Memory B cell (primary cell): ENCODE measurements at regions not wholly inside any gene's neighbourhood (a gene's known extent, or its start where the extent isn't known, plus 50 kb on each side); places are given as distances from the start of the nearest gene placed in this dataset.
A peak's percentile ranks its signal among the peaks of the same experiment; 100 is the strongest.
"Not testable (repeated sequence)": the region's sequence is repeated elsewhere in the genome, so short reads cannot be mapped to it uniquely, and the experiment has no call there.

Source experiments
- ATAC-seq: fragments of 150-1000 bp; cut with Tn5 transposase; 2 replicates; pipeline ENCODE4 v1.10.0; 2021; ENCODE audit warnings: low read depth, mild to moderate bottlenecking, moderate library complexity
- DNase-seq, 2 donors: peaks; one replicate each; pipeline ENCODE4 v3.0.0; 2022; ENCODE audit warnings: low spot score in 2 of 2
- H3K27ac Mint-ChIP-seq: one replicate; pipeline ENCODE4 v1.8.0; 2022; ENCODE audit warnings: mild to moderate bottlenecking, moderate library complexity, mixed read lengths
- H3K27me3 Mint-ChIP-seq: one replicate; pipeline ENCODE4 v1.8.0; 2022; ENCODE audit warnings: mixed read lengths
- H3K36me3 Mint-ChIP-seq: one replicate; pipeline ENCODE4 v1.8.0; 2022; ENCODE audit warnings: mild to moderate bottlenecking, mixed read lengths
- H3K4me1 Mint-ChIP-seq: one replicate; pipeline ENCODE4 v1.8.0; 2022; ENCODE audit warnings: mixed read lengths
- H3K4me3 Mint-ChIP-seq: one replicate; pipeline ENCODE4 v1.8.0; 2022; ENCODE audit warnings: mild to moderate bottlenecking, moderate library complexity, mixed read lengths
- H3K9me3 Mint-ChIP-seq: one replicate; pipeline ENCODE4 v1.8.0; 2022; ENCODE audit warnings: mixed read lengths

DNA sequence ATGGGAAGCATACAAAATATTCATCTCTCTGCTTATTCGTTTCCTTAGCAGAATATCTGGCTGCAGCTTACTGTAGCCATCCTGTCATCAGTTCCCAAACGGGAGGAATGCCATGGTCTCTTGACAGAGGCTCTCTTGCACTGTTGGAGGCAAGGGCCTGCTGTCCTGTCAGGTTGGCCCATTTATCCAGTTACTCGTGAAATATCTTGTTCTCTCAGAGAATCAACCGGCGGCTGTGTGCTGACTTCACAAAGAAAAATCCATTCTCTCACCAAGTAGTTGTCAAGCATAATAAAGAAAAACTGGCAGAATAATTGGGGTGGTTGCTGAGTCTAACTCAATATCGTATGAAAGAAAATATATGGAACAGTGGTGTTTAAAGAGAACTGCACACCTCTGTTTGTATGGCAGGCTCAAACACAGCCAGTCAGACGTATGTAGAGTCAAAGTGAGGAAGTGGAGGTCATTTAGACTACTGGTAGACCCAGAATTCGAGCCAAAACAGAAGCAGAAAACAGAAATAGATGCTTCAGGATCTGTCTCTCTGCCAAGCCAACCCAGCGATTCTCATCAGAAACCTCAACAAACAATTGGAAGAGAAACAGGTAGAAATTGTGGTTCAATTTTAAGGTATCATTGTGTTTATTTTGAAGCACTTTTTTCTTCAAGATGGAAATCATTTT is 349.2 kb upstream of the PRKCQ start:
- Mint-ChIP-seq H3K4me1 (peaks cover 29% of the 10 kb centered on the region), H3K27me3 (no peaks in the 10 kb centered on the region), H3K4me3 (no peak overlapping the region), H3K27ac (no peak overlapping the region), H3K36me3 (no peaks in the 10 kb centered on the region), H3K9me3 (no peaks in the 10 kb centered on the region)
- DNase-seq, result no peak
- ATAC-seq, result no peak

DNA sequence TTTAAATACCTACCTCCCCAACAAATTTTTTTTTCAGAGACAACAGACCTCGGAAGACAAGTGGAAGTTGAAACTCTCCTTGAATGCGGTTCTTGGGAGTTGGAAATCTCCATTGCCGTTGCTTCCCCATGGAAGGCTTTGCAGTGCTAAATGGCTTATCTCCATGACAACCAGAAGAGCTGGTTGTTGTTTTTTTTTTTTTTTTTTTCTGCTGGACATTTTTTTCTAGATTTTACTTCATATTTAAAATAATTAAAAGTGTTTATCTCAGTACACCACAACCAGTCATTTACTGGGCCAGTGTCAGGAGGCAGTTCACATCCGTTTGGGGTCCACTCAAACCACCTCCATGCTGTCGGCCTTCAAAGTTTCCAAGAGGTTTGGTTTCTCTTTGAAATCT is 348.5 kb upstream of the PRKCQ start:
- ATAC-seq (no peak), DNase-seq (no peak)
- Mint-ChIP-seq H3K36me3 (no peaks in the 10 kb centered on the region), H3K27ac (no peak overlapping the region), H3K27me3 (no peaks in the 10 kb centered on the region), H3K9me3 (no peaks in the 10 kb centered on the region), H3K4me1 (peaks cover 29% of the 10 kb centered on the region), H3K4me3 (peak overlapping the region; percentile 82)

DNA sequence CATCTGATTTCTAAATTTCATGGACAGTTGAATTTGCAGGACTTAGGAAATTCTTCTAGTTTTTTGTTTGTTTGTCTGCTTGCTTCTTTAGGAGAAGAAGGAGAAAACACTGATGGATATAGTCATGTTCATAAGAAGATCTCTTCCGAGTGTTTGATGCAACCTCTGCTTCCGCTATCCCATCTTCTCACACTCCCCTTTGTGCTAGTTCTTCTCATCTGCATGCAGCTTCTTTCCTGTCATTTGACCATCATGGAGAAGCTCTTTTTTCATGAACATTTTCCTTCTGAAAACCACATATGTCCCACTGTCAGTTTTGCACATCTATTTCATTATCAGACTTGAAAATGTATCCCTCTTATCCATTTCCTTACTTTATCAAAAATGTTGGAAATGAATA is 346.9 kb upstream of the PRKCQ start:
- Mint-ChIP-seq H3K4me3 (peak overlapping the region; percentile 55), H3K9me3 (no peaks in the 10 kb centered on the region), H3K36me3 (no peaks in the 10 kb centered on the region), H3K4me1 (peaks cover 29% of the 10 kb centered on the region), H3K27ac (no peak overlapping the region), H3K27me3 (no peaks in the 10 kb centered on the region)
- DNase-seq (no peak), ATAC-seq (no peak)

DNA sequence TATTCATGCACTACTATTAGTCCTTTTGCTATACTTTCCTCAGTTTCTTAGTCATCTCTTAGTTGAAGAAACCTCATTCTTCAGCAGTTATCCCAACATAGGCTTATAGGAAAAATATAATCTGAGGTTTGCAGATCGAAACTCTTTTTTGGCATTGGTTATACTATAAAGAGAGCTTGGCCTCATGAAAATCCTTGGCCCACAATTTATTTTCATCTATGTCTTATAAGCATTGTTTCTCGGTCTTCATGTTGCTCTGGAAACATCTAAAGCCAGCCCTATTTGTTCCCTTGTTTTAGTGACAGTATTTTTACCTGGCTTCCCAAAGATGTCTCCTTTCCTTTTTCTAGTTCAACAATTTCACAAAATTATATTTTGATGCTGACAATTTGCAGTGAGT is 345.1 kb upstream of the PRKCQ start:
- Mint-ChIP-seq H3K4me1 (peaks cover 29% of the 10 kb centered on the region), H3K27ac (no peak overlapping the region), H3K9me3 (no peaks in the 10 kb centered on the region), H3K27me3 (no peaks in the 10 kb centered on the region), H3K4me3 (no peak overlapping the region), H3K36me3 (no peaks in the 10 kb centered on the region)
- DNase-seq (no peak), ATAC-seq (no peak)

DNA sequence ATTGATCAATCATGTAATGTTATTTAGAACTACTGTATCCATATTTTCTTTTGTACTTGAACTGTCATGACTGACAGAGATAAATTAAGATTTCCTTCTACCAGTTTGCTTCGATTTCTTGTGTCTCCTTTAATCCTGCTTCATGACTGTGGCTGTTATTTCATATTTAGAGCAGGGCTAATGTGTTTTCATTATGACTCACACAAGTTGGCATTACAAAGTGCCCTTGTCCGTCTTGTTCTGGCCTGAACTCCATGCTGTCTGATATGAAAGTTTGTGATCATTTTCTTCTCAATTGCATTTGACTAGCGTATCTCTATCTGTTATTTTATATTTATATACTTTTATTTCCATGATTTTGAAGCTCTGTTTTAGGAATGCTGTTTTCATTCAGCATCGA is 344.1 kb upstream of the PRKCQ start:
- no peak for DNase-seq
- Mint-ChIP-seq H3K4me3 (no peak overlapping the region), H3K4me1 (peaks cover 29% of the 10 kb centered on the region), H3K27ac (no peak overlapping the region), H3K36me3 (no peaks in the 10 kb centered on the region), H3K9me3 (no peaks in the 10 kb centered on the region), H3K27me3 (no peaks in the 10 kb centered on the region)
- ATAC-seq, result no peak

DNA sequence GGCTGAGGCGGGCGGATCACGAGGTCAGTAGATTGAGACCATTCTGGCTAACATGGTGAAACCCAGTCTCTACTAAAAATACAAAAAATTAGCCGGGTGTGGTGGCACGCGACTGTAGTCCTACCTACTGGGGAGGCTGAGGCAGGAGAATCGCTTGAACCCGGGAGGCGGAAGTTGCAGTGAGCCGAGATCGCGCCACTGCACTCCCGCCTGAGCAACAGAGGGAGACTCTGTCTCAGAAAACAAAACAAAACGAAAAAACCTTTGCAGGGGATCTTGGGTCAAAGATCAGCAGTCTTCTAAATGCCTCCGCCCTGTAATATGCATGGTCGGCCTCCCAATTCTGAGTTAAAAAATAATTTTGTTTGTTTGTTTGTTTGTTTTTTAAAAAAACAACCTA is 340.9 kb upstream of the PRKCQ start:
- not testable (repeated sequence) for H3K27me3 Mint-ChIP-seq, DNase-seq, ATAC-seq, H3K9me3 Mint-ChIP-seq, H3K27ac Mint-ChIP-seq, H3K36me3 Mint-ChIP-seq, H3K4me3 Mint-ChIP-seq
- peaks cover 23% of the 10 kb centered on the region for H3K4me1 Mint-ChIP-seq

DNA sequence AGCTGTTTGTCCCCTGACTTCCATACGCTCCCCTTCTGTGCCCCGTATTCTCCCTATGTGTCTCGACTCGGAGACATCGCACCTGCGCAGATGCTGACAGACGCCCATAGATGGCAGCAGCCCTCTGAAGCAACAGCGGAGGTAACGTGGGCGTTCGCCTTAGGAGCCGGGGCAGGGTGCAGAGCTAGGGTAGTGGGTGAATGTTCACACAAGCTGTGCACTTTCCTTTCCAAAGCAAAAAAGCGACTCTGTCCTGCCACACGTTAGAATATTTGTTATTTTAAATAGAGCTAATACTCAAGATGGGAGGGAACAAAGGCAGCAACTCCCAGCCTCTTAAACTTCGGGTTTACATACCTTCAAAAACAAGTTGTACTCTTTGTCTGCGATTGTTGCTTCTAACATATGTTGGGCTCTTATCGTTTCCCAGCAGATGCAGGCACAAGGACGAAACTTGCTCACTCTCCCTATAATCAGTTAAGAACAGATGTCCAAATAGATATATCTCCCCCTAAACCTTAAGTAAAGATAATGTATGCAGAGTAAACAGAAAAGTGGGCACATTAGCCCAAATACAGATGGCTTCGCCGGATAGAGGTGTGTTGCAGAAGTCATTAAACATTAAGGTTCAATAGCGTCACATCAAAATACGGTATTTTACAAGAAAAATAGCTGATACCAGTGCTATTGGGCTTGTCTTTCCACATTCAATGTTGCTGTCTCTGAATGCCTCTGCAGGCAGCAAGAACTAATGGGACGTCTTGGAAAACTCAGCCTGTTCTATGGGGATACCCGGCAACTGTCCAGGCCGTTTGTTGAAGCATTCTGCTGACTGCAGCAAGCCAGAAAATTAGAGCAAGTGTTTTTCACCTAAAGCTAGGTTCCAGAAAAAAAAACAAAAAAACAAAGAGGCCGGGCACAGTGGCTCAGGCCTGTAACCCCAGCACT is 340.3 kb upstream of the PRKCQ start:
- Mint-ChIP-seq H3K36me3 (no peaks in the 10 kb centered on the region), H3K27me3 (no peaks in the 10 kb centered on the region), H3K4me3 (no peak overlapping the region), H3K4me1 (peaks cover 19% of the 10 kb centered on the region), H3K9me3 (no peaks in the 10 kb centered on the region), H3K27ac (no peak overlapping the region)
- ATAC-seq (peak; percentile 89), DNase-seq (peak; percentile 53 to 54)

DNA sequence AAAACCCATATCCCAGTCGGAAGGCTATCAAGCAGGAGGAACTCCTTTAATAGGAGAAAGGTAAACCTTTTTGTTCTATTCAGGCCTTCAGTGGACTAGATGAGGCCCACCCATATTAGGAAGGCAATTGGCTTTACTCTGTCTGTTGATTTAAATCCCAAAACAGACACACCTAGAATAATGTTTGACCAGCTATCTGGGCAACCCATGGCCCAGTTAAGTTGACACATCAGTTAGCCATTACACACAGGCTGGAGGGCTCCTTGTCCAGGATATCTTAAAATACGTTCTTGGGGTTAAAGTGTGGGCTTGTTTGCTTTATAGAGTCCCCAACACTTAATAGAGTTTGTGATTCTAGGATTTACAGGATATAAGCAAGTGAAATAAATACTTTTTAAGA is 339.0 kb upstream of the PRKCQ start:
- H3K36me3 Mint-ChIP-seq, result no peaks in the 10 kb centered on the region
- H3K4me3 Mint-ChIP-seq, result no peak overlapping the region
- H3K27me3 Mint-ChIP-seq, result no peaks in the 10 kb centered on the region
- peaks cover 14% of the 10 kb centered on the region for H3K4me1 Mint-ChIP-seq
- ATAC-seq (no peak), DNase-seq (no peak)
- no peak overlapping the region for H3K27ac Mint-ChIP-seq
- H3K9me3 Mint-ChIP-seq, result no peaks in the 10 kb centered on the region

DNA sequence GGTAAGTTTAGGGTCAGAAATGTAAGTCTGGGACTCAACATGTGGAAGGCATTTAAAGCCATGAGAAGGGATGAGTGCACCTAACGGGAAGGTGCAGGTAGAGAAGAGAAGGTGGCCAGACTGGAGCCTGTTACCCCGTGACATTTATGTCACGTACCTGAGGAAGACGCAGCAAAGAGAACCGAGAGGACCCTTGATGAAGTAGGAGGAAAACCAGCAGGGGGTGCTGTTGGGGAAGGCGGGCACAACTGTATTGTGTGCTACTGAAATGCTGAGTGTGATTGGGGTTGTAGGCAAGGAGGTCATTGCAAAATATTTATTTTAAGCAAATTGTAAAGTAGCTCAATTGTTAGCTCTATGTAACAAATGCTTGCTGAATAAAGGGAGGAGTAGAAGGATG is 338.2 kb upstream of the PRKCQ start:
- H3K9me3 Mint-ChIP-seq, result no peaks in the 10 kb centered on the region
- H3K36me3 Mint-ChIP-seq, result no peaks in the 10 kb centered on the region
- no peak overlapping the region for H3K4me3 Mint-ChIP-seq
- no peaks in the 10 kb centered on the region for H3K27me3 Mint-ChIP-seq
- H3K27ac Mint-ChIP-seq, result no peak overlapping the region
- H3K4me1 Mint-ChIP-seq, result peaks cover 14% of the 10 kb centered on the region
- peak; percentile 26 to 51 for DNase-seq
- no peak for ATAC-seq

DNA sequence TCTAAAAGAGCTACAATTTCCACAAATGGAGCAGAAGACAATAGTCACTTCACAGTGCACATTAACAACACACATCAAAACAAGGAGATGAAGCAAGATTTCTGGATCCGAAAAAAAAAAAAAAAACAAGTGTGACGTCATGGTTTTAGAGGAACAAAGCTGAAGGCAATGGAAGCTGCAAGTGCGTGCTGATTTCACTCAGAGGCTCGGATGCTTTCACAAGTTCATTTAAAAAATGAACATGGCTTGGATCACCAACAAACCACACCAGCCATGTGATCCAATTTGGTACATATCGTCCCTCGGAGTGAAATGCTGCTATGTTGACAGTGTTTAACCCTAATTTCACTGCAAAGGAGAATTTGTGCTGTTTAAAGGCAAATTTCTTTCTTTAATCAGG is 337.0 kb upstream of the PRKCQ start:
- ATAC-seq, result no peak
- peaks cover 14% of the 10 kb centered on the region for H3K4me1 Mint-ChIP-seq
- H3K36me3 Mint-ChIP-seq, result no peaks in the 10 kb centered on the region
- H3K27ac Mint-ChIP-seq, result no peak overlapping the region
- H3K9me3 Mint-ChIP-seq, result no peaks in the 10 kb centered on the region
- H3K4me3 Mint-ChIP-seq, result no peak overlapping the region
- DNase-seq, result no peak
- H3K27me3 Mint-ChIP-seq, result no peaks in the 10 kb centered on the region

DNA sequence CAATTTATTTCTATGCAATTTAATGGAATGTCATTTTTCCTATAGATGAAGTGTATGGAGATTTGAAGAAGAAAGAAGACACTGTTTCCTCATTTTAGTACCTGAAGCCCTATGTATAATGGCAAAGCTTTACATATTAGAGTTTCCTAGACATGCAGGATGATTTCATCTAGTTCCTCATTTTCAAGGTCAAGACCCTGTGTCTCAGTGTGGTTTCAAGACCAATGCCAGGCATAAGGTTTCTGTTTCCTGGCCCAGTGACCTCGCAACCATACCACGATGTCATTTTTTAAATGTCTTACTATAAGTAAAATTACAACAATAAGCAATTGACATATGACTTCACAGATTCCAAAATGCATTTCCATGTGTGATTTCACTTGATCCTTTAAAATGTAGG is 336.5 kb upstream of the PRKCQ start:
- H3K9me3 Mint-ChIP-seq, result no peaks in the 10 kb centered on the region
- H3K4me1 Mint-ChIP-seq, result peaks cover 14% of the 10 kb centered on the region
- H3K27ac Mint-ChIP-seq, result no peak overlapping the region
- peak in 1 of 2 donors; percentile 5 for DNase-seq
- no peaks in the 10 kb centered on the region for H3K36me3 Mint-ChIP-seq
- no peak overlapping the region for H3K4me3 Mint-ChIP-seq
- H3K27me3 Mint-ChIP-seq, result no peaks in the 10 kb centered on the region
- ATAC-seq, result peak; percentile 79

DNA sequence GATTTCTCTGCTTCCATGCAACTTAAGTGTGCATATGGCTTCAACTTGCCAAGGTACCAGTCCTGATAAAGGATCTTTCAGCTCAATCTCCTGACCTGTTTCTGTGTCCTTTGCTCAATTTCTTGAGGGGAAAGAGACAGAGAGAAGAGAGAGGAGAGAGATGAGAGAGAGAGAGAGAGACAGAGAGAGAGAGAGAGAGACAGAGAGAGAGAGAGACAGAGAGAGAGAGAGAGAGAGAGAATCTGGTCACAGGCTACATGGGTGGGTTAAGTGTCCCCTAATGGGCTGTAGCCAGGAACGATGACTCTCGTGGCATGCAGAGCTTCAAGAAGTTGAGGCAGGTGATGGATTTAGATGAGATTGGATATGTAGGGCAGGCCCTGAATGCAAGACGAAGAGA is 335.2 kb upstream of the PRKCQ start:
- ATAC-seq (no peak), DNase-seq (no peak)
- peaks cover 14% of the 10 kb centered on the region for H3K4me1 Mint-ChIP-seq
- no peaks in the 10 kb centered on the region for H3K9me3 Mint-ChIP-seq
- H3K4me3 Mint-ChIP-seq, result no peak overlapping the region
- no peak overlapping the region for H3K27ac Mint-ChIP-seq
- no peaks in the 10 kb centered on the region for H3K27me3 Mint-ChIP-seq
- H3K36me3 Mint-ChIP-seq, result no peaks in the 10 kb centered on the region

DNA sequence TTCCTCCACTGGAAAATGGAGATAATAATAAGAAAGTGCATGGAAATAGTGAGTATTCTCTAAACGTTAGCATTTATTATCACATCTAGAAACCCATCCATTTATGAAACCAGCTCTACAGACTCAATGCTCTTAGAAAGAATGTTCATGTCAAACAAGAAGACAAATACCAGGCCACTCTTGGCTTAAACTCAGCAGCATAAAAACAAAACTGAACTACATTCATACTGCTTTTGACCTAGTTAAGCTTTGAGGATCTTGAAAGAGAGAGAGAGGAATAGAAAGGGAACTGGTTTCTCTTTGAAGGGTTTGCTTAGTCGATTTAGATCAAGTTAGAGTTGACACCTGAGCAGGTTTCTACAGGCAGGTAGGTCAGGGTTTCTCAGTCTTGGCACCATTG is 332.9 kb upstream of the PRKCQ start:
- Mint-ChIP-seq H3K36me3 (no peaks in the 10 kb centered on the region), H3K27ac (no peak overlapping the region), H3K4me1 (peaks cover 7% of the 10 kb centered on the region), H3K27me3 (no peaks in the 10 kb centered on the region), H3K9me3 (peaks cover 4% of the 10 kb centered on the region), H3K4me3 (no peak overlapping the region)
- no peak for DNase-seq
- no peak for ATAC-seq

DNA sequence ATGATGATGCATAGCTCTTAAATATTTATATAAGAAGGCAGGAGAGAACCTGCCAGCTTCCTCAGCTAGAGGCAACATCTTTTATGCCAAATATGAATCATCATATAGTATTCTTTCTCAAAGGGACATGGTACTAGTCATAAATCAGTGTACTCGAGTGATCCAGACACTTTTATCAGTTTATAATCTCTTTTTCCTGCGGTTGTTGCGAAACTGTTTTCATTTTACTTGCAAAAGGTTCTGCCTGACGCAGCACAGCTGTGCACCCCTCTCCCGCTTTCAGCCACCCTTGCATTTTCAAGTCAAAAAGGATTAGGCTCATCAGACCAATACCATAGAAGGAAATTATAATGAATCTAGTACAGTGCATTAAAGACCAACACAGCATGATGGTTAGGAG is 332.3 kb upstream of the PRKCQ start:
- no peaks in the 10 kb centered on the region for H3K27me3 Mint-ChIP-seq
- no peak for ATAC-seq
- no peak for DNase-seq
- H3K4me3 Mint-ChIP-seq, result no peak overlapping the region
- H3K27ac Mint-ChIP-seq, result no peak overlapping the region
- peaks cover 7% of the 10 kb centered on the region for H3K4me1 Mint-ChIP-seq
- H3K36me3 Mint-ChIP-seq, result no peaks in the 10 kb centered on the region
- peaks cover 4% of the 10 kb centered on the region for H3K9me3 Mint-ChIP-seq
